ENCODE measurements at regions not wholly inside any gene's neighbourhood (a gene's known extent, or its start where the extent isn't known, plus 50 kb on each side); places are given as distances from the start of the nearest gene placed in this dataset.
"Not testable (repeated sequence)": the region's sequence is repeated elsewhere in the genome, so short reads cannot be mapped to it uniquely, and the experiment has no call there.

- not testable (repeated sequence) for DNase-seq (ENCODE audit: low read depth)
Observed at GRCh38 chr21:5013455-5014304, 5507.7 kb upstream of the TPTE start.

- not testable (repeated sequence) for DNase-seq (ENCODE audit: low read depth)
Observed at GRCh38 chr21:5015187-5015586, 5506.2 kb upstream of the TPTE start.

DNA sequence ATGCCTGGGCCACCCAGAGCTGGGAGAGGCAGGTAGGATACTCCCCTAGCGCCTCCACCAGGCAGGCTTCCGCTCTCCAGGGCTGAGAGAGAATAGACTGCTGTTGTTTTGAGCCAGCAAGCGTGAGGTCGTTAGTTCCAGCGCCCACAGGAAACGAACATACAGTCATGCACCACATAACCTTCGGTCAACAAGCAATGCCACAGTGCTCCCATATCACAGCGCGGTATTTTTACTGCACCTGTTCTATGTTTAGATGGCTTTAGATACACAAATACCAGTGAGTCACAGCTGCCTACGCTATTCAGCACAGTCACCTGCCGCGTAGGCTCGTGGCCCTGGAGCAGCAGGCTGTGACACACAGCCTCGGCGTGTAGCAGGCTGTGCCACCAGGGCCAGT lies 5502.3 kb upstream of the TPTE start:
- DNase-seq (ENCODE audit: low read depth), result not testable (repeated sequence)

GRCh38 chr21:5021815-5022214 lies 5499.6 kb upstream of the TPTE start:
- DNase-seq (ENCODE audit: low read depth), result not testable (repeated sequence)

GRCh38 chr21:5022254-5022653 lies 5499.1 kb upstream of the TPTE start:
- not testable (repeated sequence) for DNase-seq (ENCODE audit: low read depth)

- not testable (repeated sequence) for DNase-seq (ENCODE audit: low read depth)
Observed at GRCh38 chr21:5022748-5023147, 5498.6 kb upstream of the TPTE start.

GRCh38 chr21:5035147-5035546 lies 5486.2 kb upstream of the TPTE start:
- not testable (repeated sequence) for DNase-seq (ENCODE audit: low read depth)

- DNase-seq (ENCODE audit: low read depth), result not testable (repeated sequence)
Observed at GRCh38 chr21:5035587-5035986, 5485.8 kb upstream of the TPTE start.

GRCh38 chr21:5037606-5038331 lies 5483.6 kb upstream of the TPTE start:
- not testable (repeated sequence) for DNase-seq (ENCODE audit: low read depth)

- DNase-seq (ENCODE audit: low read depth), result not testable (repeated sequence)
Observed at GRCh38 chr21:5039926-5040325, 5481.5 kb upstream of the TPTE start.

- DNase-seq (ENCODE audit: low read depth), result not testable (repeated sequence)
Observed at GRCh38 chr21:5042583-5042982, 5478.8 kb upstream of the TPTE start.

- DNase-seq (ENCODE audit: low read depth), result not testable (repeated sequence)
Observed at GRCh38 chr21:5044812-5045211, 5476.6 kb upstream of the TPTE start.

DNA sequence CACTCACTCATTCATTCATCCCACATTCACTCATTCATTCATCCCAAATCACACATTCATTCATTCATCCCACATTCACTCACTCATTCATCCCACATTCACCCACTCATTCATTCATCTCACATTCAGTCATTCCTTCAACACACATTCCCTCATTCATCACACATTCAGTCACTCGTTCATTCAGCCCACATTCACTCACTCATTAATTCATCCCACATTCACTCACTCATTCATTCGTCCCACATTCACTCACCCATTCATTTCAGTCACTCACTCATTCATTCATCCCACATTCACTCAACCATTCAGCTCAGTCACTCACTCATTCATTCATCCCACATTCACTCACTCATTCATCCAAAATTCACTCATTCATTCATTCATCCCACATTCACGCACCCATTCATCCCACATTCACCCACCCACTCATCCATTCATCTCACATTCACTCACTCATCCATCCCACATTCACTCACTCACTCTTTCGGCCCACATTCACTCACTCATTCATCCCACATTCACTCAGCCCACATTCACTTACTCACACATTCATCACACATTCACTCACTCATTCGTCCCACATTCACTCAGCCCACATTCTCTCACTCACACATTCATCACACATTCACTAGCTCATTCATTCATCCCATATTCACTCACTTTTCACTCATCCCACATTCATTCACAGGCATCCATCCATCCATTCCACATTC lies 5469.9 kb upstream of the TPTE start:
- DNase-seq (ENCODE audit: low read depth), result not testable (repeated sequence)

- DNase-seq (ENCODE audit: low read depth), result not testable (repeated sequence)
Observed at GRCh38 chr21:5055027-5055754, 5466.2 kb upstream of the TPTE start.

GRCh38 chr21:5055996-5056962 lies 5465.1 kb upstream of the TPTE start:
- DNase-seq (ENCODE audit: low read depth), result not testable (repeated sequence)

DNA sequence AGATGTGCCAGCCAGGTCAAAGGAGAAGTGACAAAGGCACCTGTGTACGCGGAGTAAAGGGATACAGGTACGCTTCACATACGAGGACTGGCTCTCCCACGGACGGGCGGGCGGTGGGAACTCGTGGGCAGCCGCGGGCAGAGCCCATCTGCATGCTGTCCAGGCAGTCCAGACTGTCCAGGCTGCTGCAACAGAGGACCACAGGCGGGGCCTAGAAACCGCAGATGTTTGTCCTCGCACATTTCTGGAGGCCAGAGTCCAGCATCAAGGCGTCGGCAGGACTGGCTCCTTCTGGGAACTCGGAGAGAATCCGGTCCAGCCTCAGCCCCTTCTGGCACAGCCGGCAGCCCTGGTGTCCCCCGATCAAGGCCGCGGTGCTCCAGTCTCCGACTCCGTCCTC lies 5464.3 kb upstream of the TPTE start:
- not testable (repeated sequence) for DNase-seq (ENCODE audit: low read depth)

DNA sequence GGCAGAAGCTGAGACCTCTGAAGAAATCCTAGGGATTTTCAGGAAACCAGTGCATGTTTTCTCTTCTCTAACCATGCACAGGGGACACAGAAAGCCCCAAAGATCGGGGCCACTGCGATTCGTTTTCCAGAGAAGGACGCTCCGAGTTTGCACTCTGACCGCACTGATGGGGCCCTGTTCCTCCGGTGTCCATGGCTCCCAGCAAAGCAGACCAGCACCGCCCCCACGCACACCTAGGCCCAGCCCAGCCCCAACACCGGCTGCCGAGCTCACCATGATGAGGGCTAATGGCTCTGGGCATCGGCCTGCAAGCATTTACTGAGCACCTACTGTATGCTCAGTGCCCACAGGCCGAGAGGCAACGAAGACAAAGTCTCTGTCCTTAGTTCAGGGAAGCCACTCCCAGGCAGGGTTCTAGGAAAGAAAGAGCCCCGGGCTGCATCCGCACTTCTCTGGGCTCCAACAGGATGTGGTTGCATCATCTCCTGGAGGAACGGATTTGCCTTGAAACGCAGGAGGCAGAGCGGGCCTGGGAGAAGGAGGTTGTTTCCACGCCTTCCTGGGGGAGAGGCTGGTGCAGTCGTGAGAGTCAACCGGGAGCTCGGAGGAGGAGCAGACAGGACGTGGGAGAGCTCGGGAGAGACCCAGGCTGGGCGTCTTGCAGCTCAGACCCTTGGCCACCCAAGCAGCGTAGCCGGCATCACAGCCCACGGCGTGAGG lies 5460.9 kb upstream of the TPTE start:
- DNase-seq (ENCODE audit: low read depth), result not testable (repeated sequence)

DNA sequence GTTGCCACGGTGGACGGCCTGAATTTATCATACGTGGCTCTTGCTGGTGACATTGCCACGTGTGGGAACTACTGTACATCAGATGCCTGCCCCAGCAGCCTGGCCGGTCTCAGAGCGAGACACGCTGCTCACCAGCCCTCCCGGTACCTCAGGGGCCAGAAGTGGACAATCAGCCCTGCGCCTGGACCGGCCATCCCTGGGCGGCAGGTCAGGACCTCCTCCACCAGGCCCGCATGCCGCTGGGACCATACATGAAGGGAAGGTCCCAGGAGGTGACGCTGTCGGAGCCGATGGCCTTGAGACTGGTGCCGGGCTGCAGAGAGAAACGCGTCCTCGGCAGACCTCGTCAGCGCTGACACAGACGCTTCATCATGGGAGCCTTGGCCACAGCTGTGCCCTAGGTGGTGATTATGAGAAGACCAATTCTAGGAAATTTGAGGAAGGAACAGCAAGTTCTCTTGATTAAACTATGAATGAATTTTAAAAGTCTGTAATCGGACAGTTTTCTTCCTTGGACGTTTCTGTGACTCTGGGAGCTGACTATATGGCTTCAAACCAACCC lies 5456.7 kb upstream of the TPTE start:
- DNase-seq (ENCODE audit: low read depth), result not testable (repeated sequence)

Data from HS-5 (cell line).